ENCODE measurements at regions not wholly inside any gene's neighbourhood (a gene's known extent, or its start where the extent isn't known, plus 50 kb on each side); places are given as distances from the start of the nearest gene placed in this dataset.
"Not testable (repeated sequence)": the region's sequence is repeated elsewhere in the genome, so short reads cannot be mapped to it uniquely, and the experiment has no call there.

GRCh38 chr3:115254492-115255196, 107.6 kb upstream of the ZBTB20 start:
- no peak for DNase-seq

GRCh38 chr3:115255197-115255585, 108.1 kb upstream of the ZBTB20 start:
- DNase-seq = no peak

- DNase-seq = no peak
Observed at GRCh38 chr3:115270849-115271248, 123.8 kb upstream of the ZBTB20 start.

- DNase-seq = peak; percentile 75
Observed at GRCh38 chr3:115272036-115272824, 125.1 kb upstream of the ZBTB20 start.

- no peak for DNase-seq
Observed at GRCh38 chr3:115275896-115276295, 128.8 kb upstream of the ZBTB20 start.

- no peak for DNase-seq
Observed at GRCh38 chr3:115279939-115280338, 132.9 kb upstream of the ZBTB20 start.

GRCh38 chr3:115280506-115280905, 133.4 kb upstream of the ZBTB20 start:
- DNase-seq = no peak

- no peak for DNase-seq
Observed at GRCh38 chr3:115281697-115282675, 134.9 kb upstream of the ZBTB20 start.

GRCh38 chr3:115284980-115285379, 137.9 kb upstream of the ZBTB20 start:
- peak; percentile 44 for DNase-seq

- DNase-seq = no peak
Observed at GRCh38 chr3:115286529-115287197, 139.6 kb upstream of the ZBTB20 start.

- DNase-seq = no peak
Observed at GRCh38 chr3:115287198-115287597, 140.1 kb upstream of the ZBTB20 start.

GRCh38 chr3:115292131-115292530, 145.0 kb upstream of the ZBTB20 start:
- DNase-seq = no peak

GRCh38 chr3:115292677-115293165, 145.6 kb upstream of the ZBTB20 start:
- no peak for DNase-seq

- no peak for DNase-seq
Observed at GRCh38 chr3:115293321-115293720, 146.2 kb upstream of the ZBTB20 start.

- DNase-seq = no peak
Observed at GRCh38 chr3:115301364-115301860, 154.3 kb upstream of the ZBTB20 start.

GRCh38 chr3:115317953-115318352, 170.9 kb upstream of the ZBTB20 start:
- not testable (repeated sequence) for DNase-seq

- no peak for DNase-seq
Observed at GRCh38 chr3:115321400-115321805, 174.3 kb upstream of the ZBTB20 start.

GRCh38 chr3:115322901-115323300, 175.8 kb upstream of the ZBTB20 start:
- DNase-seq = no peak

GRCh38 chr3:115323380-115323779, 176.3 kb upstream of the ZBTB20 start:
- no peak for DNase-seq

- DNase-seq = no peak
Observed at GRCh38 chr3:115324056-115324455, 177.0 kb upstream of the ZBTB20 start.

- peak; percentile 73 for DNase-seq
Observed at GRCh38 chr3:115325539-115325938, 178.5 kb upstream of the ZBTB20 start.

- no peak for DNase-seq
Observed at GRCh38 chr3:115330430-115330829, 183.3 kb upstream of the ZBTB20 start.
